NCI-H2196 treated with DMSO at 0.1 percent for 48 hours (cell line): ENCODE measurements at regions not wholly inside any gene's neighbourhood (a gene's known extent, or its start where the extent isn't known, plus 50 kb on each side); places are given as distances from the start of the nearest gene placed in this dataset.
"Not testable (repeated sequence)": the region's sequence is repeated elsewhere in the genome, so short reads cannot be mapped to it uniquely, and the experiment has no call there.

Experiments used
- DNase-seq: peaks from one replicate; lab custom pipeline; 2025; ENCODE audit not compliant: unreplicated experiment; lab: John Stamatoyannopoulos, UW

DNA sequence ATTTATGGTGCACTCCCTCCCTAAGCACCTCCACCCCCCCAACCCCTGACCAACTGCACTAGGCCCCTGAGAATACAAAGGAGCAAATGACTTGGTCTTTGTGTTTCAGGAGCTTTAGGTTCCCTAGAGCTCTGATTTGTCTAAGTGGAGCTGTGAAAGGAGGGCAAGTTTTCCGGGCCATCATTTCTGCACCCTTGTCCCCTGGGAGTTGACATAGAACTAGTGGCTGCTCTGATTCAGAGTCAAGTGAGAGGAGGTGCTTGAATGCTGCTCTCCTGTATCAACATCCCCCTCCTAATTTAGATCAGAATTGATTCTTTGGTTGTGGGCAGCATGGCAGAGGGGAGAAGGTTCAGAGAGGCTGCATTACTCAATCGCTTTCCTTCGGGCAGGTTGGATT lies 391.6 kb downstream of the KCNRG start:
- DNase-seq = no peak

DNA sequence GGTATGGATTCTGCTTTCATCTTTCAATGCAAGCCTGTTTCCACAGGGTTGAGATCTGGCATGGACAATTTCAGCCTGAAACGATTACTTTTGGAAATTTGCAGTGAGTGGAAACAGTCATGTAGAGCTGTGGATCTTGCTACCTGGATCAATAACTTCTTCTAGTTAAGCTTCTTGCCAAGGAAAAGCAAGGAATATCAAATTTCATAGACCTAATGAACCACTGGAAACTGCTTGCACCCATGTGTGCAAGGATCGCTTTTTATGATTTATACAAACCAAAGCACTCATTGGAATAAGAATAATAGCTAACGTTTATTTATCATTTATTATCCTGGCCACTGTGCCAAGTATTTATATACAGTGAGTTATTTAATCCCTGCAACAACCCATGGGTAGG lies 392.8 kb downstream of the KCNRG start:
- DNase-seq = no peak

DNA sequence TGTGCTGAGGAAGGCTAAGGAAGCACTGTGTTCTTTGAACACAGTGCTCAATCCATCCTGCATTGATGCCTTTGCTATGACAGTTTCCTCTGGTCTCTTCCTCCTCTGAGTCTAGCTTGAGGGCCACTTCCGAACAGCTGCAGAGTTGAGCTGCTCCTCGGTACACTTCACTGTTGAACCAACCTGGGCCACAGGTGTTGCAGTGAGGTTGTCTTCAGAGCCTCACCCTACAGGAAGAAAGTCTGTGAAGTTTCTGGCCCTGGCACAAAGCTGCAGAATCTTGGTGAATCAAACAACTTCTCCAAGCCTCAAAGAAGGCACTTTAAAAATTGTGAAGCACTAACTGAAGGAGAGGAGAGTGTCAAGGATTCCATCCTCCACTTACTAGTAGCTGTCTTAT lies 394.0 kb downstream of the KCNRG start:
- DNase-seq = no peak

DNA sequence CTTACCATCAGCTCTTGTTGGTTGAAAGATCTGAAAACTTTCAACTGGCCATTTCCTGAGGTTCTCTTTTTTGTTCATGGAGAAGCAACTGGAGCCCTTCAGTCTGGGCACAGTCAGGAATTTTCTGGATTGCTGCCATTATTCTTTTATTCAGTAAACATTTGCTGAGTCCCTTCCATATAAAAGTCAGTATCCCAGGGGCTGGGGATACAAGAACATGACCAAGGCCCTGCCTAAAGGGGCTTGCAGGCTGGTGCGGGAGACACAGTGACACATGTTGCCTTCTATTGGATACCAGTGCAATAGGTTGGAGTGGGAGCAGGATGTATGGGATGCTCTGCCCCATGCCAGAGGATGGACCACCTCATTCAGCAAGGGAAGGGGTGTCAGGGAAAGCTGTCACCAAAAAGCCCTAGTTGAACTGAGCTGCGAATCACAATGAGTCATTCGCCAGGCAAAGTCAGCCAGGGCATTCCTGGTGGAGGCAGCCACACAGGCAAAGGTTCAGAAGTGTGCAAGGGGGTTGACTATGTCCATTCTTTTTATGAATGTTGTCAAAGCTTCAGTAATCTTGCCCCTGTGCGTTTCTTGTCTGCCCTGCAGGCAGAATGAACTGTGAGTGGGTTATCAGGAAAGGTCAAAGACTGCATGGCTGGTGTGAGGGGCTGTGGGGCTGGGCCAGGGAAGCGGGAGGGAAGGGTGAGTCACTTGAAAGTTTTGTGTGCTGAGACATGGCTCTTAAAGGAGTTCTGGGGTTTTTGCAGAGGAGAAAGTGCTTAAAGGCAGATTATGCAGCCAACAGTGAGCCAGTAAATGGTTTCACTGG lies 395.9 kb downstream of the KCNRG start:
- DNase-seq = no peak

DNA sequence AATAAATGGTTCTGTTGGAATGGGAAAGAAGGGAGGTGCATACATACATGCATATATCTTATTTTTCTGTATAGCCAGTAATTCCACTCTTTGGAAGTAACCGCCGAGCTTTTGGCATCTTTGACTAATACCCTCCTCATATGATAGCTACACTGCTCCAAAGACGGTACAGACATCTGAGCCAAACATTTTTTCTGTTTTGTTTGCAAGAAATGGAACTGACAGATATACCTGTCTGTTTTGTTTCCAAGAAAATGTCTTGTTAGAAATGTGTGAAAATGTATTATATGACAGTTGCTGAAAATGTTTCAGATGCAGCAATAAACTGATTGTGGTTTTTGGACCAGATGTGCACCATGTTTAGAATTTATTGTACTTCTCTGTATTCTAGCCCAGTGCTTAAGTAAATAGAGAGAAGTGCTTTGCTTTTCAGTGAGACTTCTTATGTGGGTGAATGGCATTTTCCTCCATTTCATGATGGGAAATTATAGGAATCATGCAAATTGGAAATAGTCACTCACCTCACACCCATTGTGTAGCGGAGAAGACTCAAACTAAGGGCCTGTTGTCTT lies 396.9 kb downstream of the KCNRG start:
- no peak for DNase-seq

DNA sequence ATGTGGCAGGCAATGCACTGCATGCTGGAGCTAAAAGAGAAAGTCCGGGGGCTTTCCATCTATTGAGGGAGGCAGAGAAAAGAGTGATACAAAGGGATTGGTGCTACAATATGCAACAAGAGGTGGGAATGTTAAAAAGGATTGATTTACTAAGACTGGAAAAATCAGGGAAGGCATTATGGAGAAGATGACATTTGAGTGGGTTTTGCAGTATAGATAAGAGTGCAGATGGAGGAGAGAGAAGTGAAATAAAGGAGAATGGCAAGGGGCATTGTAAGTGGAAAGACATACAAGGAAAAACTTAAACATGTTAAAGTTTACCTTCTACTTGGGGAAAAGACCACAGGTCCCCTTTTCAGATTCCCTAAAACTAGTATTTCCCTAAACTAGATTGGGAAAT lies 399.4 kb downstream of the KCNRG start:
- no peak for DNase-seq

DNA sequence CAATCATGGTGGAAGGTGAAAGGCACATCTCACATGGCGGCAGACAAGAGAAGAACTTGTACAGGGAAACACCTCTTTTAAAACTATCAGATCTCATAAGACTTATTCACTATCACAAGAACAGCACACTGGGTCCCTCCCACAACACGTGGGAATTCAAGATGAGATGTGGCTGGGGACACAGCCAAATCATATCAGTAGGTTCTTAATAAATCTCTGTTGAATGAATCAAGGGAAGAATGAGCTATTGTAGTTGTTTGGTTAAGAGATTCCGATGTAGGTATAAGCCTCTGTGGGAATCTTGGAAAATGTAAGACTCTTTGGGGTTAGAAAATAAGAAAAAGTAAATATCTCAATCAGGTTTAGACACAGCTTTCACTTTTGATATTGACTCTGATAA lies 400.2 kb downstream of the KCNRG start:
- no peak for DNase-seq

DNA sequence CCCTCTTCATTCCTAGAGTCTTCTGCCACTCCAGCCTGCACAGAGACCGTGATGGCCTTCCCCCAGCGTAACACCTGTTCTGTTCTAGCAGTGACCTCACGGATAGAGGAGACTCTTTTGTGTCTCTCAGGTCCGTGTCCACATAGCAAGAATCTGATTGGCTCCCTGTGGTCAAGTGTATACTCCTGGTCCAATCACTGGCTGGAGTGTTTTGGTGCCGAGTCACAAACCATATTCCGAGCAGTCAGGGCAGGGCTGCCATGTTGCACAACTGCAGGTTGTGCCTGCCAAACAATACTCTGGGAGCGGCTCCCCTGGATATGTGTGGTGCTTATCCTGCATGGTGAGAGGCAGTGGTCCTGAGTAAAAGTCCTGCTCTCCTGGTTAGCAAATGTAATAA lies 402.4 kb downstream of the KCNRG start:
- DNase-seq = no peak

DNA sequence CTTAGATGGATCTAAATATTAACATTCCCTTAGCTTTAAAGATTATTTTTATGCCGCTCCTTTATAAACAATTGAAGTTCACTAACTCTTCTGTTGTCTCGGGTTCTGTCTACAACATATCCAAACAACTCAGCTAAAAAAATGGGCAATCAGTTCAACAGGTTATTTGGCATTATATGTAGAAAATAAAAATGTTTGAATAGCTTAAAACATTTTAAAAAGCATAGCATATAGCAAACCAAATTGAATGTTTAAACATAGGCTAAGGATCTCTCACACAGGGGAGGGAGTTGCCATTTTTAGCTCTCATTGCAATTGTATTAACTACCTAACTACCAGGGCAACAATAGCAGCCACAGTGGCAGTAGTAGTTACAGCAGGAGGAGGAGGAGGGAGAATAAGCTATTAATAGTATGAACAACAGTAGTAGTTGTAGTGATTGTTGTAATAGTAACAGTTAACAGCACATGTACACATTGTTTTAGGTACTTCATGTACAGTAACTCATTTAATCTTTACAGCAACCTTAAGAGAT lies 404.2 kb downstream of the KCNRG start:
- DNase-seq = no peak

DNA sequence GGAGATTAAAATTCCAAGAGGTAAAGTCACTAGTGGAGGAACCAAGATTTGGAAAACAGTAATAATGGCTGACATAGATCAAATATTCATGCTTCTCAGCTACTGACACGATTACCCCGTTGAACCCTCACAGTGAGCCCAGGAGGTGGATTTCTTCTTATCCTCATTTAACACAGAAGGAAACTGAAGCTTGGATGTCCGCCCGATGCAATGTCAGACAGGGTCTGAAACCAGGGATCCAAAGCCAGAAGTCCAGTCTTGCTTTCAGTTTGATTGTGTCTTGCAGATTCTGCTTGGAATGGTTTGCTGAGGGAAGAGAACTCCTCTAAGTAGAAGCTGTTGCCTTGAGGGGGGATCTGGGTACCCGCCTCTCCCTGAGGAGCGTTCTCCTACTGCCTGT lies 404.7 kb downstream of the KCNRG start:
- DNase-seq = no peak

DNA sequence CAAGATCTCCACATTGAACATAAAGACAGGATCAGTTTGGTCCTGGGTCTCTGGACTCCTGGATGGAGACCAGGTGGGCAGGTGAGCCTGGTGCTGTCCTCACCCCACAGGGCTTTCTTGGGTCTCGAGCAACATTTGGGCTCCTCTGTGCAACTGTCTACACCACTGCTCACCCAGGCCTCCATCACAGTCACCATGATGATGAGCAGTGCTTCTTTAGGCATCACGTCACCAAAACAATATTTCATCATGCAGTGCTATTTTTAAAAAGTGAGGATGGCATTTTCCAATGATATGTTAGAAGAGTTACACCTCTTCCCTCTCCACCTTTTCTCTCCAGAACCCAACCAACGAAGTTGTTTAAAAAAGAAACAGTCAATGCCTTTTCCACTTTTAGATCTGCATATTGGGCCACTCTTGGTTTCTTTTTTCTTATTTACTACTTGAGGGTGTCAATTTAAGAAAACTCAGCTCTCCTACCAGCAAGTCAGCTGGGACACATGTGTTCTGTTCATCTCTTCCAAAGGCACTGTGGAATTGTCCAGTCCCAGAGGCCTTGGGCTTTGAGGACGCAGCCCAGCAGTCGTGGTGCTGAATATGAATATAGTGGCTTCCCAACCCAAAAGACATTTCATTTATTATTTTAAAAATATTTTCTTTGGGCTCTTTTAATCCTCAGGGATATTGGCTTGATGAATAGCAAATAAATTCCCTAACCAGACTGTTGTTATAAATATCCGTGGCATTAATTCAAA lies 405.7 kb downstream of the KCNRG start:
- no peak for DNase-seq

DNA sequence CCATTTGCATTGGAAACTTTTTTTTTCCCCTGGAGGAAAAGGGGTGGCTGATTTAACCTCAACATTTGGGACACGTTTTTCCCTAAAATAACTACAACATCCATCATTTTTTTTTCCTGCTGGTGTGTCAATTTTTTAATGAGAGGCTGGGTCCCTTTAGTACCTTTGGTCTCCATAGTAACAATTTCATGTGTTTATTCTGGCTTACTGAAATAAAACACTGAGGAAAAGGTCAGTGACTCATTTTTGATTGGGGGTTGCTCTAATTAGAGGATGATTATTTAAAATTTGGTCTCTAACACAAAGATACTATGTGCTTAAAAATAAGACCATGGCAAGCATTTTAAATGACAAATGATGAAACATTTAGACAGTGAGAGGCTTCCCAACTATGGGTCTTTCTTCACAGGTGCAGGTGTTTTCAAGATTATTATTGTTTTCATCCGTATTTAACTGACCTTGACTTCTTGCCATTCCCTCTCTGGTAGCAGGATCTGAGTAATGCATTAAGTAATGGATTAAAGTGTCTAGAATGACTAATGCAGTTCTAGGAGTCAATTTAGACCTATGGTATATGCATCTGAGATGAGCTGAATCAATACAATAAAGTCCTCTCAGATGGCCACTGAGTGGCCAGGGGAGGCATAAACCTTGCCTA lies 406.4 kb downstream of the KCNRG start:
- DNase-seq = no peak

DNA sequence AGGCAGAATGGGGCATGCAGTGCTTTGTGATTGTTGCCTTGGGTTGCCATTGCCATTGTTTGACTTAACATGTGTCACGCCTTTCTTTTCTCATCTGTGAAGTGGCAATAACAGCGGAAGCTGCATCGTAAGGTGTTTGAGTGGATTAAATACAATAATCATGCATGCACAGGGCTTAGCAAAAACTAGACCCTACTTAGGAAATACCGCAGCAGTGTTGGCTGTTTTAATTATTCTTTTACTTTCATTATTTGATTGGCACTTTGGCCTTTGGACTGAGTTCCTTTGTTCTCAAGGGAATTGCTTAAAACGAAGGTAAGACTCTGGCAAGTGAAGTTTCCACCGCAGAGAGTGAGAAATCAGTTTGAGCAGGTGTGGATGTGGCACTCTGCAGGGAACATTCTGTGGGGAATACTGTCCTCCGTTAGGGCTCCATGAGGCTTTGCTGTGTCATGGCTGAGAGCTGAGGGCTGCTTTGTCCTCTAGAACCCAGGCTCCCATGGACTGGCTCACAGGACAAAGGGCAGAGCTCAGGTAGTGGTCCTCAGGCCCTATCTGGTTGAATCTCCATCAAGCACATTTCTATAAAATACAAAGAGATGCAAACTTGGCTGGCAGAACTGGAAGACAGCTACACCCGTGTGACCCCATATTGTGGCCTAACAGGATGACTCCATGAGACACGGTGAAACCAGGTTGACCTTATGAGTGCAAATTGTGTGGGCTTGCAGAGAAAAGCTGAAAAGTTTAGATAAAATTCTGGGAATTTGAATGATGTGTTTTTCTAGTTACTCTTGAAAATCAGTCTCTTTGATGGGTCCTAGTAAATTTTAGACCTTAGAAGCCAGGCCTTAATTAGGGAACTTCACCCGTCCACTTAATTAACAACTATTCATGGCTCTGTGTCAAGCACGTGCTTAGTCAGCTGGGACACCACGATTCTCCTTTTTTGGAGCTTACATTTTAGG lies 407.2 kb downstream of the KCNRG start:
- DNase-seq = no peak

DNA sequence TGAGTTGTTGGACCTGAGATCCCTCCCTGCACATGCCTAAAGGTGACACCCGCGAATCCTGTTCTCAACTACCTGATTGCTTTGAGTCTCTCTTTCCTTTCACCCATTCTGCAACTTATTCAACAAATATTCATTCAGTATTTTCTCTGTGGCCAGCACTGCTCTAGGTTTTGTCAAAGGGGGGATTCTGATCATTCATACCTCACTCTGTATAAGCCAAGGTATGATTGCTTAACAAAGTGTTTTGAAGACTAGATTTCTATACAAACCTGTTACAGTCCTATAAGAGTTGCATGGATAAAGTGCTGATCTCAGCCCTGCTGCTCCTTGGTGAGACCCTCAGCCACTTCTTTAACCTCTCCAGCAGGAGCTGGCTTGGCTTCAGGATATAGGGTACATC lies 409.7 kb downstream of the KCNRG start:
- no peak for DNase-seq

DNA sequence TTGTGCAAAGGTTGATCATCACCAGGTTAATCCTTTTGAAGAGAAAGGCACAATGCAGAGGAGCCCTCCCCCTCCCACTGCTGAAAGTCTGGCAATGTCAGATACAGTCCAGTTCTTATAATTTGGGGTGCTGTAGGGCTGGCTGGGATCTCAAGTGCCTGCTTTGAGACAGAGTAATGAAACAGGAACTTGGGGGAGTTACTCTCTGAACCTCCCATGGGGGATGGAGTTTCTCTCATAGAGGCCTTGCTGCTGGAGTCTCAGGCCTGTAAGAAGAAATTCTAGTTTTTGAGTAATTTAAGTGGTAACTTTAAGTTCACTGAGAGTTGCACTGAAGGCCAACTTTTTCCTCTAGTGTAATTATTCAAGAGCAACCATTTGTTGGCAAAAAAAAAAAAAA lies 410.5 kb downstream of the KCNRG start:
- no peak for DNase-seq

DNA sequence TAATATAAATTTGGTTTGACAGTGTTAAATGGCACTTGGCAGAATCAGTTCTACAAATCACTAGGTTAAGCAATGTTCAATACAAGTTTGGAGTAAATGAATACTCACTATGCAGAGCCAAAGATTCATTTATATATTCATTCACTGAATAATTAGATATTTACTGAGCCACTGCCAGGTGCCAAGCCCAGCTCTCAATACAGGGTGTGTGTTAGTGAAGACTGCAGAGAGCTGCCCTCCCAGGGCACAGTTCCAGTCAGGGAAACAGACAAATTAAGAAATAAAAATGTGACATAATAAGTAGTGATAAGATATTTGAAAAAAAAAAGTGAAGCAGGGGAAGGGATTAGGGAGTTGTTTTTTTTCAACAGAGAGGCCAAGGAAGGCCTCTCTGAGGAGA lies 411.7 kb downstream of the KCNRG start:
- DNase-seq = no peak

DNA sequence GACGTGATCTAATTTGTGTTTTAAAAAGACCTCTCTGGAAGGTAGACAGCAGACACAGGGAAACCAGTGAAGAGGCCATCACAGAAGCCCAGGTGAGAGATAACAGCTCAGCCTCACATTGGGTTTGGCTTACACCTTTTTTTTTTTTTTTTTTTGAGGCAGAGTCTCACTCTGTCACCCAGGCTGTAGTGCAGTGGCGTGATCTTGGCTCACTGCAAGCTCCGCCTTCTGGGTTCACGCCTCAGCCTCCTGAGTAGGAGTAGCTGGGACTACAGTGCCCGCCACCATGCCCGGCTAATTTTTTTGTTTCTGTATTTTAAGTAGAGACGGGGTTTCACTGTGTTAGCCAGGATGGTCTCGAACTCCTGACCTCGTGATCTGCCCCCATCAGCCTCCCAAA lies 412.3 kb downstream of the KCNRG start:
- DNase-seq = not testable (repeated sequence)

DNA sequence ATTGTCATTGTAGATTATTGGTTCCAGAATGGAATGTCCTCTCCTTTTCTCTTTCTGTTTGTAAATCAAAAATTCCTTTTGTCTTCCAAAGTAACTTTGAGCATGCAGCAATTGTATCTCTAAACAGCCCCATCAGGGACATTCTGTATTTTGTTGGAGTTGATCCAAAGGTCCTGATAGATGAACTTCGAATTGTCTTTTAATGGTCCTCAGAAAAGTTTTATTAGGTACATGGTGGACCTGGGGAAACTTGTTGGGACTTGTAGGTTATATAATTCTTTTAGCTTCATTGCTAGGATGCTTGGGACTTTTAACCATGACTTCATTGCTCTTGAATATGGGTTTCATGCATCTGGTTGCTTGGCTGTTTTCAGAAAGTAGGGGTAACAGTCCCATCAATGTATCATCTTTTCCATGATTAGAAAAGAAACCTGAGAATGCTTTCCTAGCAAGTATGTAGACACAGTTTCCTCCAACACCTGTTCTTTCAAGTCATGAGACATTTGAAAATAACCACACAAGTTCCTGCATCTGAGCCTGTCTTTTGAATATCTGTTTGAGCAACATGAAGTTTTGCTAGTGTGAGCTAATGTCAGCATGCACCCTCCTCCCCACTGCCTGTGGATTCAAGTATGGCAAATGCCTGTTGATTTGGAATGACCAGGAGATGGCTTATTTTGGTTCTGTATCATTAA lies 413.1 kb downstream of the KCNRG start:
- no peak for DNase-seq

DNA sequence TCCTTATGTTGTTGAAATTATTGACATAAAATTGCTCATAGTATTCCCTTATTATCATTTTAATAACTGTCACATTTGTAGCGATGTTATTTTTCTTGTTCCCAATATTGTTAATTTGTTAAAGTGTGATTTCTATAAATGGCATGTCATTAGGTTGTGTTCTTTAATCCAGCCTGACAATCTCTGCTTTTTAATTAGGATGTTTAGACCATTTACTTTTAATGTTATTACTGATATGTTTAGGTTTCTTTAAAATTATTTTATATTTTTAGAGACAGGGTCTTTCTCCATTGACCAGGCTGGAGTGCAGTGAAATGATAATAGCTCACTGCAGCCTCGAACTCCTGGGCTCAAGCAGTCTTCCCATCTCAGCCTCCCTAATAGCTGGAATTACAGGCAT lies 408.5 kb downstream of the DLEU7 start:
- no peak for DNase-seq

DNA sequence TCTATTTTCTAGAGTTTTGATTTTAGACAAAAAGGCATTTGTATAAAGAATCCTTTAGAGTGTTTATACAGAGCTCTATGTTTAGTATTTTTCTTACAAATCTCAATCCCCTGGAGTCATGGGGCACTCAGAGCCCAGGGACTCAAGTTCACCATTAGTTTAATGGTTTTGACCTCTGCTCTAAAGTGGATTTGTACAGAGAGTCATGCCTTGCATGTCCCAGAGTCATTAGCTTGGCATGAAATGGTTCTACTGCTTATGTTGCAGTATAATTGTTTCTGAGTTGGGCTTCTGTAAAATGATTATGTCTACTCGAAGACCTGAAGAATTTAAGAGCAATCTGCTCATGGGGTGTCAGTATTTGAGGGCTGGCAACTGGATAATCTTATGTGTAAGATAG lies 406.2 kb downstream of the DLEU7 start:
- no peak for DNase-seq
